ENCODE measurements at regions not wholly inside any gene's neighbourhood (a gene's known extent, or its start where the extent isn't known, plus 50 kb on each side); places are given as distances from the start of the nearest gene placed in this dataset.

- no peak for TF ChIP-seq CTCF (IDR thresholded peaks at IDR 0.05)
- TF ChIP-seq ZFX (IDR thresholded peaks at IDR 0.05; ENCODE audit: borderline replicate concordance): no peak
Measured at GRCh38 chr22:33110562-33111163, 52.5 kb upstream of the SYN3 start.
